CD4-positive, CD25-positive, alpha-beta regulatory T cell (primary cell): ENCODE measurements at regions not wholly inside any gene's neighbourhood (a gene's known extent, or its start where the extent isn't known, plus 50 kb on each side); places are given as distances from the start of the nearest gene placed in this dataset.
"Not testable (repeated sequence)": the region's sequence is repeated elsewhere in the genome, so short reads cannot be mapped to it uniquely, and the experiment has no call there.

ENCODE experiments used
- ATAC-seq, 2 donors: fragments of 150-1000 bp; cut with Tn5 transposase; one replicate each; pipeline ENCODE4 v1.10.0; 2021; ENCODE audit warnings: low read depth in 2 of 2, moderate number of reproducible peaks in 2 of 2, moderate library complexity in 1 of 2
- DNase-seq, 3 donors: peaks; one replicate each; pipeline versions ENCODE4 v3.0.0 to v3.0.0-alpha.2; 2012 to 2022; ENCODE audit warnings: mixed read lengths in 1 of 3
- H3K27ac ChIP-seq: one replicate; pipeline ENCODE4 v1.7.0; 2013; ENCODE audit warnings: mild to moderate bottlenecking, low read length; ENCODE audit not compliant: insufficient read depth, poor library complexity, severe bottlenecking
- H3K27me3 ChIP-seq: one replicate; pipeline ENCODE4 v1.7.0; 2013; ENCODE audit warnings: low read length; ENCODE audit not compliant: control insufficient read depth, insufficient read depth
- H3K36me3 ChIP-seq: one replicate; pipeline ENCODE4 v1.7.0; 2013; ENCODE audit warnings: mild to moderate bottlenecking, low read length, moderate library complexity; ENCODE audit not compliant: control insufficient read depth, insufficient read depth
- H3K4me1 ChIP-seq: 2 replicates; pipeline ENCODE4 v1.7.0; 2013; ENCODE audit warnings: mild to moderate bottlenecking, low read length; ENCODE audit not compliant: insufficient read depth, control insufficient read depth, poor library complexity, severe bottlenecking
- H3K4me3 ChIP-seq: one replicate; pipeline ENCODE4 v1.7.0; 2013; ENCODE audit warnings: low read depth, mild to moderate bottlenecking, low read length, moderate library complexity
- H3K9me3 ChIP-seq, 2 experiments: 1 replicate in 1 of 2; 2 replicates in 1 of 2; pipeline ENCODE4 v1.7.0; 2013; ENCODE audit warnings: low read length in 2 of 2, mild to moderate bottlenecking in 1 of 2, moderate library complexity in 1 of 2; ENCODE audit not compliant: control insufficient read depth in 2 of 2
- H3K27ac Mint-ChIP-seq, 3 donors: one replicate each; pipeline ENCODE4 v1.8.0; 2020 to 2022; ENCODE audit warnings: mild to moderate bottlenecking in 3 of 3, mixed read lengths in 3 of 3, moderate library complexity in 2 of 3
- H3K27me3 Mint-ChIP-seq: one replicate; pipeline ENCODE4 v1.8.0; 2022; ENCODE audit warnings: mild to moderate bottlenecking, mixed read lengths
- H3K36me3 Mint-ChIP-seq: one replicate; pipeline ENCODE4 v1.8.0; 2020; ENCODE audit warnings: mixed read lengths
- H3K4me1 Mint-ChIP-seq, 4 donors: one replicate each; pipeline ENCODE4 v1.8.0; 2020 to 2022; ENCODE audit warnings: mixed read lengths in 4 of 4, mild to moderate bottlenecking in 1 of 4
- H3K4me3 Mint-ChIP-seq, 4 donors: one replicate each; pipeline ENCODE4 v1.8.0; 2020 to 2022; ENCODE audit warnings: mild to moderate bottlenecking in 4 of 4, mixed read lengths in 4 of 4, moderate library complexity in 3 of 4
- H3K9me3 Mint-ChIP-seq, 7 donors: one replicate each; pipeline ENCODE4 v1.8.0; 2020 to 2022; ENCODE audit warnings: mixed read lengths in 7 of 7, mild to moderate bottlenecking in 3 of 7, moderate library complexity in 2 of 7

GRCh38 chr9:115690786-115691496, 462.6 kb upstream of the PAPPA start:
- H3K4me1 ChIP-seq: no peaks in the 10 kb centered on the region
- H3K4me3 Mint-ChIP-seq: no peak overlapping the region
- H3K27me3 Mint-ChIP-seq: no peaks in the 10 kb centered on the region
- H3K27me3 ChIP-seq: no peaks in the 10 kb centered on the region
- H3K4me1 Mint-ChIP-seq: no peaks in the 10 kb centered on the region
- DNase-seq: no peak
- no peak overlapping the region for H3K27ac ChIP-seq
- no peaks in the 10 kb centered on the region for H3K36me3 Mint-ChIP-seq
- H3K9me3 Mint-ChIP-seq: peaks cover 0 to 5% (median 0%) of the 10 kb centered on the region in 7 donors
- no peaks in the 10 kb centered on the region for H3K9me3 ChIP-seq
- no peak overlapping the region for H3K4me3 ChIP-seq
- no peak overlapping the region for H3K27ac Mint-ChIP-seq
- H3K36me3 ChIP-seq: no peaks in the 10 kb centered on the region
- ATAC-seq: no peak

GRCh38 chr9:115691693-115692092, 461.9 kb upstream of the PAPPA start:
- ATAC-seq (no peak), DNase-seq (no peak)
- Histone ChIP-seq H3K9me3 (no peaks in the 10 kb centered on the region), H3K4me3 (no peak overlapping the region), H3K36me3 (no peaks in the 10 kb centered on the region), H3K4me1 (no peaks in the 10 kb centered on the region), H3K27ac (no peak overlapping the region), H3K27me3 (no peaks in the 10 kb centered on the region)
- Mint-ChIP-seq H3K27ac (no peak overlapping the region), H3K9me3 (peaks cover 0 to 5% (median 0%) of the 10 kb centered on the region in 7 donors), H3K27me3 (no peaks in the 10 kb centered on the region), H3K36me3 (no peaks in the 10 kb centered on the region), H3K4me1 (no peaks in the 10 kb centered on the region), H3K4me3 (no peak overlapping the region)

GRCh38 chr9:115692868-115693267, 460.7 kb upstream of the PAPPA start:
- ATAC-seq, H3K27me3 ChIP-seq, H3K9me3 ChIP-seq, H3K27ac ChIP-seq, DNase-seq, H3K9me3 Mint-ChIP-seq, H3K27ac Mint-ChIP-seq, H3K4me3 ChIP-seq, H3K27me3 Mint-ChIP-seq, H3K36me3 ChIP-seq, H3K4me3 Mint-ChIP-seq, H3K4me1 Mint-ChIP-seq, H3K36me3 Mint-ChIP-seq, H3K4me1 ChIP-seq: not testable (repeated sequence)

- H3K9me3 ChIP-seq: no peaks in the 10 kb centered on the region
- no peak overlapping the region for H3K27ac ChIP-seq
- Mint-ChIP-seq H3K9me3 (peaks cover 0 to 5% (median 0%) of the 10 kb centered on the region in 7 donors), H3K27ac (no peak overlapping the region), H3K36me3 (no peaks in the 10 kb centered on the region), H3K4me3 (no peak overlapping the region), H3K4me1 (no peaks in the 10 kb centered on the region), H3K27me3 (no peaks in the 10 kb centered on the region)
- no peaks in the 10 kb centered on the region for H3K4me1 ChIP-seq
- no peak for ATAC-seq
- H3K36me3 ChIP-seq: no peaks in the 10 kb centered on the region
- H3K4me3 ChIP-seq: no peak overlapping the region
- no peak for DNase-seq
- no peaks in the 10 kb centered on the region for H3K27me3 ChIP-seq
These were observed 459.6 kb upstream of the PAPPA start for GRCh38 chr9:115694014-115694413.

- Mint-ChIP-seq H3K27me3 (no peaks in the 10 kb centered on the region), H3K27ac (no peak overlapping the region), H3K36me3 (no peaks in the 10 kb centered on the region), H3K4me1 (no peaks in the 10 kb centered on the region), H3K9me3 (peaks cover 0 to 5% (median 0%) of the 10 kb centered on the region in 7 donors), H3K4me3 (no peak overlapping the region)
- ATAC-seq: no peak
- no peak for DNase-seq
- no peak overlapping the region for H3K4me3 ChIP-seq
- no peaks in the 10 kb centered on the region for H3K4me1 ChIP-seq
- H3K27ac ChIP-seq: no peak overlapping the region
- H3K36me3 ChIP-seq: no peaks in the 10 kb centered on the region
- H3K27me3 ChIP-seq: no peaks in the 10 kb centered on the region
- H3K9me3 ChIP-seq: no peaks in the 10 kb centered on the region
These were observed 458.6 kb upstream of the PAPPA start for GRCh38 chr9:115694991-115695390.

- H3K4me3 ChIP-seq: no peak overlapping the region
- peaks cover 0 to 17% (median 3%) of the 10 kb centered on the region in 7 donors for H3K9me3 Mint-ChIP-seq
These were observed 440.6 kb upstream of the PAPPA start for GRCh38 chr9:115712981-115713380.

GRCh38 chr9:115715666-115716065, 437.9 kb upstream of the PAPPA start:
- Mint-ChIP-seq H3K9me3 (peaks cover 0 to 14% (median 0%) of the 10 kb centered on the region in 7 donors), H3K36me3 (no peaks in the 10 kb centered on the region), H3K27me3 (no peaks in the 10 kb centered on the region), H3K4me1 (no peaks in the 10 kb centered on the region), H3K4me3 (no peak overlapping the region), H3K27ac (no peak overlapping the region)
- Histone ChIP-seq H3K27ac (no peak overlapping the region), H3K4me1 (no peaks in the 10 kb centered on the region), H3K4me3 (no peak overlapping the region), H3K9me3 (no peaks in the 10 kb centered on the region), H3K27me3 (no peaks in the 10 kb centered on the region), H3K36me3 (no peaks in the 10 kb centered on the region)
- DNase-seq: no peak
- ATAC-seq: no peak

More at GRCh38 chr9:115712981-115713380, 440.6 kb upstream of the PAPPA start:
- H3K36me3 ChIP-seq: no peaks in the 10 kb centered on the region
- no peaks in the 10 kb centered on the region for H3K4me1 ChIP-seq
- DNase-seq (no peak), ATAC-seq (no peak)
- Mint-ChIP-seq H3K27me3 (no peaks in the 10 kb centered on the region), H3K27ac (no peak overlapping the region), H3K4me3 (no peak overlapping the region), H3K4me1 (no peaks in the 10 kb centered on the region), H3K36me3 (no peaks in the 10 kb centered on the region)
- no peak overlapping the region for H3K27ac ChIP-seq
- no peaks in the 10 kb centered on the region for H3K27me3 ChIP-seq
- H3K9me3 ChIP-seq: no peaks in the 10 kb centered on the region

GRCh38 chr9:115717298-115717697, 436.3 kb upstream of the PAPPA start:
- Mint-ChIP-seq H3K9me3 (peaks cover 0 to 14% (median 0%) of the 10 kb centered on the region in 7 donors), H3K27ac (no peak overlapping the region), H3K4me3 (no peak overlapping the region), H3K4me1 (no peaks in the 10 kb centered on the region), H3K36me3 (no peaks in the 10 kb centered on the region), H3K27me3 (no peaks in the 10 kb centered on the region)
- H3K36me3 ChIP-seq: no peaks in the 10 kb centered on the region
- no peaks in the 10 kb centered on the region for H3K27me3 ChIP-seq
- no peak overlapping the region for H3K27ac ChIP-seq
- no peaks in the 10 kb centered on the region for H3K4me1 ChIP-seq
- ATAC-seq: no peak
- DNase-seq: no peak
- no peaks in the 10 kb centered on the region for H3K9me3 ChIP-seq
- no peak overlapping the region for H3K4me3 ChIP-seq
